GM19023 (cell line): ENCODE measurements at regions not wholly inside any gene's neighbourhood (a gene's known extent, or its start where the extent isn't known, plus 50 kb on each side); places are given as distances from the start of the nearest gene placed in this dataset.

Experiments used
- ATAC-seq: cut with Tn5 transposase; IDR thresholded peaks from one replicate; pipeline ENCODE4 v1.9.1; 2021; ENCODE audit warnings: mild to moderate bottlenecking, moderate library complexity; ENCODE audit not compliant: unreplicated experiment

DNA sequence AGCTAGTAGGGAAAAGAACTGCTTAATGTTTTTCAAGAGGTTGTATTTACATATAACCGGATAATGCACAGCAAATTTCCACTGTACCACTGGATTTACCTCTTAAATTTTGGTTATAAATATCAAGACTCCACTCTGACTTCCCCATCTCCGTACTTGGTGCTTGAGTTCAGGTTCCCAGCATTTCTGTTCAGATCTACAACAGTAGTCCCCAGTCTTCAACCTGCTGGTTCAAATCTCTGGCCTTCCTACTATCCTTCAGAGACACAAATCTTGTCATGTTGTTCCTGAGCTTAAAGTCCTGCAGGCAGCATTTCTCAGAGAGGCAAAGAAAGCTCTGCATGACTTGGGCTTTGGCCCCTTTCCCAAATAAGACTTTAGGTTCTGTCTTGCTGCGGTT lies 392.6 kb upstream of the ATP5MC3 start:
- no peak for ATAC-seq

DNA sequence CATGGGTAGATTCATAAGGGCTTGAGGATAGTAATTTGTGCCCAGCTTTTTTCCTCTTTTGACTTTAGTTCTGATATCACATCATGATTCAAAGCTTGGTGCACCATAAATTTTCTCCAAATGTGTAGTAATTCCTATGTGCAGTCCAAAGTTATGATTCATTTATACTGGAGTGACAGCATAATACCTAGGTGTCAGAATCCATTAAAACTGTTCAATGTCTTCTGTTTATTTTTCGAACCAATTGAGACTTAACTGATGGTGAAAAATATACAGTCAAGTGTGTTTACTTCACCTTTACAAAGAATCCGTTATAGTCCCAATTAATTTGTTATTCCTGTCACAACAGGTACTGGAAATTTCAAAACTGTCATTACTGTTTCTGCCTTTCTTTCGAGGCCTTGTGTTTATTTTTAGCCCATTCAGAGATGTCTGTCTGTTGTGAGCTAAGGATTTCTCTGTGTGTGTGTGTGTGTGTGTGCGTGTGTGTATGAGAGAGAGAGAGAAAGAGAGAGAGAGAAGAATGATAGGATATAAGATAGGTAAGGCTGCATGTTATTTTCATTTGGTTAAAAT lies 389.7 kb upstream of the ATP5MC3 start:
- ATAC-seq: no peak

DNA sequence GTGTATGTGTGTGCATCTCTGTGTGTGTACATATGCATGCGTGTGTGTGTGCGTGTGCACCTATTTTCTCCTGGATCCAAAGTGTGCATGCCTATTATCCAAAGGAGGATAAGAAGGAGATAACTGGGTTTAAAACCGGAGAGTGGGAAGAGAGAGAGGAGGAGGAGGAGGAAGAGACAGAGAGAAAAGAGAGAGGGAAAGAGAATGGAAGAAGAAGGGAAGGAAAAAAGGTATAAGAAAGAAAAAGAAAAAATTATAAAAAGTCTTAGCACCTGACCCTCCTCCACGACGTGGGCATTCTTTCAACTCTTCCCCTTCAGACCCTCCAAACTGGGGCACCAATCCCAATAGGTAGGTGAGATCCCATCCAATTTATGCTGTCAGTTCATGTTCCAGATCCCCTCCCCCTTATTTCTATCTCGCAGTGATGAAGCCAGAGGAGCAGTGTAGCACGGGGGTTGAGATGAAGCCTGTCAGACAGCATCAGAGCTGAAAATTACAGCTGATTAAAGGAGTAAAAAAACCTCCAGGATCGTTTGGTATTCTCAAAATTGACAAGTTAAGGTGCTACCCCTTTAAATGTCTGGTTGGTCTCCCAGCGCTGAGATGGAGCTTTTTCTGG lies 386.7 kb upstream of the ATP5MC3 start:
- ATAC-seq: no peak

DNA sequence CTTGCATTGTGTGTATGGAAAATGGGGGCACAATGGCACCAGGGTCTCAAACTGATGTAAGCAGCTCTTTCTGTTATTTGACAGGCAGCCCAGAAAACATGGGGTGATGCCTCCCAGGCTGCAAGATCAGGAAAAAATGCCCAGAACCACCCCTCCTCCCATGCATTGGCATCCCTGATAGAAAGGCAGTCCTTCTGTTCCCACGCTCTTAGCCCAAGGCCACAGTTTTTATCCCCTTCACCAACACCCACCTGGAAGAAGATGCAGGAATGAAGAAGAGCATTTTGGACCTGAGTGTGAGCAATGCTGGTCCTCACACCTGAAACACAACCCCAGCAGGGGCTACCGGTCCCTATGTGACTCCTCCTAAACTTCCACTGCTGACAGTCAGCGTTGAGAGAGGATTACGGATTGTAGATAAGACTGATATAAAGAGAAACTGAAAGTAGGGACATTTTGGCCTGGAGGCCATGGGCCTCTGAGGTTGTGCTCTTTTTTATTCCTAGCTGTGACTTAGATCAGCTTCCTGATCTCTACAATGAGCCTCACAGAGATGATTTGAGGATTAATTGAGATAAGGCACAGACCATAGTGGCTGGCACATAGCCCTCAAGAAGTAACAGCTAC lies 386.0 kb upstream of the ATP5MC3 start:
- ATAC-seq: no peak

DNA sequence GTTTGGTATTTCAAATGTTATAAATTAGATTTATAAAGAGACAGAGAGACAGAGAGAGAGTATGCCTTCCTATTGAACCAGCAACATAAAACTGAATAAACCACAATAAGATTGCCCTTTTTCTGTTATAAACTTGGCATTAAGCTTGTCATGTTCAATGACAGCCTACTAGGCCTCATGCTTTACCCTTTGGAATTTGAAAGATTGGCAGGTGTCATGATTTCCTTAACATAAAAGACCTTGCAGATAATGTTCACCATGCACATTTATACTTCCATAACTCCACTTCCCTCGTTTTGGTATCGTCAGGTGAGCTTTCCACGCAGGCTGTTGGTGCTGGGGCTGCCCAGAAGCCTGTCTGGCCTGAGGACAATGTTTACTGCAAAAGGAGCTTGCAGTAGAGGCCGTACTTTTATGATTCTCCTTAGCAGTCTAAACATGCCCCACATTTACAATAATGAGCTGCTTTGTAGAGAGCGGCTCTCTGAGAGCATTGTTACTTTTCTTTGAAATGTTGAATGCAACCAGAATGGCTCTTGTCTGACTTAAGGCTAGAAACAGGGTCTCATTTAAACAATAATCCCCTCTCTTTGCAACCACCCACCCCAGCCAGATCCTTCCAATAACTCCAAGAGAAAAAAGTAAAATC lies 379.1 kb upstream of the ATP5MC3 start:
- ATAC-seq: no peak

DNA sequence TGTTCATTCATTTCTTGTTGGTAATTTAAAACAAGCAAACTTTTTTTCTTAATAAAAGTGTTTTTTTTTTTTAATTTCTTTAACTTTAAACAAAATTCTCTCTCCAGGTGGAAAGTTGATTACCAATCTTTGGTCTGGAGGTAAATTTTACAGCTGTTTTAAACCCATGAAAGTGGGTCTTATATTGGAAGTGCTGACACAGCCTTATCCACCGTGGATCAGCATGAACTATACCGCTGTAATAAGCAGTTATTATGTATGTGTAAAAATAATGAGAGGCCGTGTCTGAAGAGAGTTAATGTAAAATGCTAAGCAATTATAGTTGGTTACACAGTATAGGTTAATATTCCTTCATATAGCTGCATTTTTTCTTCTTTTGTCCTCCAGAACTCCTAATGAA lies 378.1 kb upstream of the ATP5MC3 start:
- no peak for ATAC-seq

DNA sequence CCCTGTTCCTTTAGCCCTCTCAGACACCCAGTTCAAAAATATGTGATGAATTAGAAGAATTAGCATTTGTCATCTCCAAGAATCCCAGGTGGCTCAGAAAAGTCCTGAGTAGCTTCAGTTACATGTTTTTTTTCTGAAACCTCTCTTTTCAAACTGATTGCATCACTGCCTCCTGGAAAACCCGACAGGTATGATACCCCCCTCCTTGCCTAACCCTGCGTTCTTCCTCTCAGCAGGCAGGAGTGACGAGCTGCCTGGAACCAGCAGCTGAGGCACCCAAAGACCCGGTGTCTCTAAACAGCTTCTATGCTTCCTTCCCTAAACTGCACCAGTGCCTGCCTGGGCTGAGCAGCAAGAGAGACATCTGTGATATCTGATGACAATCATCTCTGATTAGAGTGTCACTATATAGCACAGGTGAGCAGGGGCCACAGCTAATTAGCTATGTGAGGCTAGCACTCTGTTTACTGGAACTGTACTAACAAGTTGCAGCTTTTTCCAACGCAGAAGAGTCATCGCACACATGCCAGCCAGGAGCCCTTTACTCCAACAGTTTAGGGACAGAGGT lies 376.4 kb upstream of the ATP5MC3 start:
- no peak for ATAC-seq

DNA sequence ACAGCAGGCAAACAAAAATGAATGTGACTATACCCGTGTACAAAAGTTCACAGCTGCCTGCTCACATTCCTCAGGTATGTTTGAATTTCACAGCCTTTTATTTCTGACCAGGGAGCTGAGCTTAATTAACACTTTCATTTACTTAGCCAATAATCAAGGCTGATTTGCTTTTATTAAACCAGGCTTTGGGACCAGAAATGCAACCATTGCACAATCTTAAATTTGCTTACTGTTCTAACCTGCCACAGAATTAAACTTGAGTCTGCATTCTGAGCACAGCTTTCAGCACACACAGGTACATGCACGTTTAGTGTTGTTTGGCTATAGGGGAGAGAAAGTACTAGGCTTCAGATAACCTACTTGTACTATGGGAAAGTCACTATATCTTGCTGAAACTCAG lies 372.4 kb upstream of the ATP5MC3 start:
- ATAC-seq: no peak

DNA sequence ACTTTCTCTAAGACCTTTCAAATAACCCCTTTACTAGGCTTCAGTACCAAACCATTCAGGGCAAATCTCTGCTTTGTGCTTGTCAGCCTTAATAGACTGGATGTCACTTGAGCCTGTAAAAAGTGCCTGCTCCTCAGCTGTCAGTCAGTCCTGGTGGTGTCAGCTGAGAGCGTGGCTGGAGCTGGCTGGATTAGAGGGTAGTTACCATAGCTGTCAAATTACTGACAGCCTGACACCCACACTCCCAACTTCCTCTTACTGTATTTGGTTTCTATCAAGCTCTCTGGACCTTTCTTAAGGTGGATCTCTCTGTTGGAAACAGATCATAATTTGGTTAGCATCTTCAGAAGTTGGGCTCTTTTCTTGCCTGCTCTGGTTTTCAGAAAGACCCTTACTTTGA lies 371.4 kb upstream of the ATP5MC3 start:
- ATAC-seq: no peak

DNA sequence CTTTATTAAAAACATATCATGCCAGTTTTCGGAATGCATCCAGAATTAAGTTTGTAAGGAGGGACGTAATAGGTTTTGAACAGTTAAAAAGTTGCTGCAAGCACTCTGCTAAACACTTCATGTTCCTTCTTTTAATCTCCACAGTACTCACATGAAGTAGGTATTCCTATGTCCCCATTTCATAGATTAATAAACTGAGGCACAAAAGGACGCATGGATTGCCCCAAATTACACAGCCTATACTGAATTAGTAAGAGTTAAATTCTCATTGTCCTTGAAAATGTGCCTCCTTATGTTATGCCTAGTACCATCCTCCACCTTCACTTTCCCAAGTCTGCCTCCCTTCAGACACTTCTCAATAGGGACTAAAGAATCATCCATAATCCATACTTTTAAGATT lies 358.9 kb upstream of the ATP5MC3 start:
- ATAC-seq: no peak

DNA sequence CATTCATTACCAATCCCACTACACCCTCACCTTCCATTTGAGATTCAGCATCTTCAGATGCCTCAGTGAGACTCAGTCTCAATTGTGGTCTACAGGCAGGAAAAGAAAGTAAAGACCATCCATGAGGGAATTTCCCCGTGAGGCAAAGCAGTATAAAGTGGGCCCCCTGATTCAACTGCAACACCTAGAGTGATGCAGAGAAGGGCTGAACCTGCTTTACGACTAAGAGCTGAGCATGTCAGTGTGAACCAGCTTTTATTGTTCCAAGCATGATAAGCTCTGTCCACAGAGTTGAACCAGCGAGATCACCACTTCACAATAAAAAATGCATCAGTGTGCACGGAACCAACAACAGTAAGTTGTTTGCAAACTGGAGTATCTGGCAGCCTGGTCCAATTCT lies 357.6 kb upstream of the ATP5MC3 start:
- ATAC-seq: no peak

DNA sequence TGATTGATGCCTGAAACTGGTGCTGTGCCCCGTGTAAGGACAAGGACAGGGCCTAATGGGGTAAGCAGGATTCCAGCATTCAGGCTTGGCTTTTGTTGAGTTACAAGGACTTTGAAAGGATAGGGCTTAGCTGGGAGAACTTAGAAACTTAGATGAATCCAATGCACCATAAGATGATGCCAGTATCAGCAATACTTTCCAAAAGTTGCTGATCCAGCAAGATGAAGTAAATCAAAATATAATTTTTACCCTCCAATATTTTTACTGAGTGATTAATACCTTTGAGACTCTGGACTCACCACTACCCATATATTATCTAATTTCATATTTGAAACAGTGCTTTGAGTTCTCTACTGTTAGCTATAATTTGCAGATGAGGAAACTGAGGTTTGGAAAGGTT lies 354.5 kb upstream of the ATP5MC3 start:
- no peak for ATAC-seq

DNA sequence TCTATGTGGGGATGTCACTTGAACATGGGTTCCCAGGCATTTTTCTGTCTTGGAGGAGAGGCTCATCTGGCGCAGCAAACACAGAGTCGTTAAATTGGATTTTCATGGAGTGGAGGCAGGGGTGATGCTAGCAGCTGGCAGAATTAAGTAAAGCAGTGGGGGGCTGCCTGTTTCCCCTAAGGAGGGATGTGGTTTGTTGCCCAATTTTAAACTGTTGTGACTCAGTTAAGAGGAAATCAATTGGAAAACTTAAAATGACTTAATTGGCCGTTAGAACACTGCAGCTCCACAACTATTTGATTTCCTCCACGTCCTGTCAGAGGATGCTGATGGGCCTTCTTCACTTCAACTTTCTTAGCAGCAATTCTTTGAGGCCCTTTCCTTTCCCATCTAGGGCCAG lies 354.1 kb upstream of the ATP5MC3 start:
- ATAC-seq: no peak

DNA sequence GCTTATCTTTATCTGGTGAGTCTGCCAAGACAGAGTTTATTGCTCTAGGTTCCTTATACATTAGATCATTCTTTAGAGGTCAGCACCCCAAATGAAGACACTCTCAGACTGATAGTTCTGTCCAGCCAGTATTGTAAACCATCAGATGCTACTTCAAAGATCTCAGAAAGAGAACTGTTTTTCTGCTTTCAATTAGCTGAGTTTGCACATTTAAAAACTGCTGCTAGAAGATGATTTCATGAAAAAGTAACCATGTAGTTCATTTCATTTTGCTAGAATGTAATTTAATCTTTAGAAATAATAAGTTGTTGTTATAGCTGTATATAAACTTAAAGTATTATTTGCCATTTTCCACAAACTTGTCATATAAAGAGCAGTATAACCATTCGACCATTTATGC lies 344.5 kb upstream of the ATP5MC3 start:
- ATAC-seq: no peak

DNA sequence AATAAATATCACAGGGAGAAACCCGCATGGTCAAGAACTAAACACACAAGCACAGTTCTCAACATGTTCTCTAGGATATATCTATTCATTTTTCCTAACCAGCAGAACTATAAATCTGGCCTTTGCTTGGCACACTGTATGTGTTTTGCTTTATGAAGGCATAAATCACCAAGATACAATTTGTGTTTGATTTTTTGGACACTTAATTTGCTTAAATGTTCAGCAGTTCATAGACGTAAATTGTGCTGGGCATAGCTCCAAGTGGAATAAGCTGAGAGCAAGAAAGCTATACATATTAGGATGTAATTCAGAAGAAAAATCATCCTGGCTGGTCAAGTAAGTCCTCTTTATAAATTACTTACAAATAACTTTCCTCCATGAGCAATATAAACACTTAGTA lies 341.5 kb upstream of the ATP5MC3 start:
- ATAC-seq: no peak

DNA sequence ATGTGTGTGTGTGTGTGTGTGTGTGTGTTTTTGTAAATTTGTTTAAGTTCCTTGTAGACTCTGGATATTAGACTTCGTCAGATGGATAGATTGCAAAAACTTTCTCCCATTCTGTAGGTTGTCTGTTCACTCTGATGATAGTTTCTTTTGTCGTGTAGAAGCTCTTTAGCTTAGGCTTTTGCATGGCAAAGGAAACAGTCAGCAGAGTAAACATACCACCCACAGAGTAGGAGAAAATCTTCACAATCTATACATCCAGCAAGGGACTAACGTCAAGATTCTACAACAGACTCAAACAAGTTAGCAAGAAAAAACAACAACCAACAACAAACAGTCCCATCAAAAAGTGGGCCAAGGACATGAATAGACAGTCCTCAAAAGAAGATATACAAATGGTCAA lies 336.7 kb upstream of the ATP5MC3 start:
- ATAC-seq: no peak

DNA sequence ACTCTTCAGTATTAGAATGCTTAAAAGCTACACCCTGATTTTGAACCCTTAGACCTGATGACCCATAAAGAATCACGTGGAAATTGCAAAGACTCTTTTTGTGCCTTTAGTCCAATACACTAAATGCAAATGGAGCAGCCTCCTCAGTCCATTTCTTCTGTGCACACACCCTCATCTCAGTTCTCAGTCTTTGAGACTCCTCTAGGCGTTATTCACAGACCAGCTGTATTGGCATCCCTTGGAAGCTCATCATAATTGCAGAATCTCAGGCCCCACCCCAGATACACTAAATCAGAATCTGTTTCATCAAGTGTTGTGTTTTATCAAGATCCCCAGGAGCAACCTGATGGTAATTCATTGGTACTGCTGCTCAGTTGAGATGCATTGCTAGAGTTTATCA lies 335.0 kb upstream of the ATP5MC3 start:
- no peak for ATAC-seq

DNA sequence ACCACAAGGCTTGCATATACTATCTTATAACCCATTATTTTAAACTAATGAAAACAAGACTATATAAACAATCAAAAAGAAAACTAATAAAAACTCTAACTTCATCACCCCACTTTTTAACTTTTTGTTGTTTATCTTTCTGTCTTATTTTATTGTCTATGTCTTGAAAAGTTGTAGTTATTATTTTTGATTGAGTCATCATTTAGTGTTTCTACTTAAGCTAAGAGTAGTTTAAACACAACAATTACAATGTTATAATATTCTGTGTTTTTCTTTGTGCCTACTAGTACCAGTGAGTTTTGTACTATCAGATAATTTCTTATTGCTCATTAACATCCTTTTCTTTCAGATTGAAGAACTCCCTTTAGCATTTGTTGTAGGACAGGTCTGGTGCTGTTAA lies 318.7 kb upstream of the ATP5MC3 start:
- no peak for ATAC-seq

DNA sequence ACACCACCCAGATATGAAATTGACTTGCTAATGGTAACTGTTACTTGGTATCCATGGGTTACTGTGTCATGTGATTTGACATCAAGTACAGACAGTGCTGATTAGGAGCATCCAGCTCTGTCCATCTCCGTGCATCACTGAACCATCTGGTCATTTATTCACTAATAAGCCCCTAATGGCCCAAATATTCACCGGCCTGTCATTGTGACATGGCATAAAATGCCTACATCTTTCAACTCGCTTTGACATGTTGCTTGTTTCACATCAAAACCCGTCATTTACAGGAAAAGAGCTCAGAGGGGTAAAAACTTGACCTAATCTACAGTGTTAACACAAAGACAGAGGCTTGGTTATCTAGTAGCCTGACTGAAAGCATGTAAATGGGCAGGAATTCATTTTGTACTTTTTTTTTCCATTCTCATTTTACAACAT lies 308.9 kb upstream of the ATP5MC3 start:
- ATAC-seq: no peak

DNA sequence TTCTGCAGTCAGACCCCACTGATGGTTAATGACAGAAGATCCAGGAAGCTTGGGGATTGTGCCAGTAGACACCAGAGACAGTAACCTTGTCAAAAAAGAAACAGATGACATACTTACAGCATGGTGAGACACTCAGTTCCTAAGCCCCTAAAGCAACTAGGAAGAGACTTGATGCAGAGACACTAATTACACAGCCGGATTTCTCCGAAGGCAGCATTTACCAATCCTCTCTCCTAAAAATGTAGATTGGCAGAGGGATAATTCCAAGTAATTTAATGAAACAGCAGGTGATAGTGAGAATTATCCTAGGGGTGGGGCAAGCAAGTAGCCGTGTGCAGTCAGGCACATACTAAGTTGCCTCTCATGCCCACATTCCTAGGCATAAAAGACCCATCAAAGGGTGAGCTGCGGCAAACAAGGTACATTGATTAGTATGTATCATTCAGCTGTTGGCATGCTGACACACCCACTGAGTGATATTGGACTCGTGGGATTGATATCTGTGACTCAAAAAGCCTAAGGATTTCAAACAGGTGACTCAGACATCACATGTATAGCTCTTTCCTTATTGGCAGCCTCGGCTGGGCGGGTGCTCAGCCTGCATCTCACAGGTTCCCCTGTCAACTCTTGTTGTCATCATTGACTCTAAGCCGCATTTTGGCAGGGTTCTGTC lies 296.7 kb upstream of the ATP5MC3 start:
- ATAC-seq: no peak

DNA sequence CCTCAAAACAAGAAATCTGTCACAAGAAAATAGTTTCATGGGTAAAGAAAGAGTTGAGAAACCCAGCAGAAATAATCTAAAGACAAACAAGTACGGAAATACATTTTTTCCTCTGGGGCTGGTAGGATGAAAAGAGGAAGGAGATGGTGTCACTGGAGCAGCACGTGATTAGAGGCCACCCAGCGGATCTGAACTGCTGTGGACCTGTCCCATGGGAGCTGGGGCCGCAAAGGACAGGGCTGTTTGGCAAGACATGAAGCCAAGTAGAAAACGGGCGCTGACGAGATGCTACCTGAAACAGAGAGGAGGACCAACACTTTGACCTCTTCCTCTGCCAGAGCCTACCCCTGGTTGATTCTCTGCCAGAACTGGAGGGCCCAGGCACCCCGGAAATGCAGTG lies 295.4 kb upstream of the ATP5MC3 start:
- no peak for ATAC-seq
